IMR-90 (cell line): ENCODE measurements at regions not wholly inside any gene's neighbourhood (a gene's known extent, or its start where the extent isn't known, plus 50 kb on each side); places are given as distances from the start of the nearest gene placed in this dataset.

Experiments used
- ATAC-seq: fragments of 200-7000 bp; cut with Tn5 transposase; 2 replicates; pipeline ENCODE4 v1.9.1; 2020; ENCODE audit warnings: low read depth, mild to moderate bottlenecking, moderate library complexity
- BruUV-seq: library from RNA; stranded (reverse); fragments of 400-500 nt; replicated peaks from 2 replicates; lab custom pipeline; 2021; lab: Mats Ljungman, UMichigan
- CTCF ChIA-PET: fragments of 300-600 bp; formaldehyde crosslinking; extraction: SDS; loops from one replicate; lab custom pipeline; 2021; ENCODE audit warnings: antibody characterized with exemption; lab: Yijun Ruan, JAX
- POLR2A ChIA-PET: fragments of 300-600 bp; sonication (Branson Sonifier 250); formaldehyde crosslinking; loops from one replicate; lab custom pipeline; 2022; ENCODE audit warnings: antibody characterized with exemption; ENCODE audit not compliant: unreplicated experiment; lab: Charles Lee
- DNase-seq: peaks from one replicate; pipeline ENCODE4 v3.0.0; 2013
- H2AFZ ChIP-seq: replicated peaks from 2 replicates; pipeline ENCODE3; 2013; ENCODE audit warnings: low read length, mild to moderate bottlenecking; ENCODE audit not compliant: poor library complexity
- H2AK5ac ChIP-seq: 2 replicates; pipeline ENCODE4 v1.6.1; 2013; ENCODE audit warnings: low read depth, low read length, inconsistent platforms
- H2AK9ac ChIP-seq: replicated peaks from 2 replicates; pipeline ENCODE3; 2013; ENCODE audit warnings: mild to moderate bottlenecking, low read depth, low read length, moderate library complexity; ENCODE audit not compliant: poor library complexity
- H2BK120ac ChIP-seq: 2 replicates; pipeline ENCODE4 v1.6.1; 2013; ENCODE audit warnings: low read depth, low read length, inconsistent platforms
- H2BK15ac ChIP-seq: 3 replicates; pipeline ENCODE4 v1.6.1; 2013; ENCODE audit warnings: low read depth, low read length, inconsistent platforms
- H2BK20ac ChIP-seq: 2 replicates; pipeline ENCODE4 v1.6.1; 2013; ENCODE audit warnings: low read depth, mild to moderate bottlenecking, inconsistent platforms, low read length, moderate library complexity
- H2BK5ac ChIP-seq: 2 replicates; pipeline ENCODE4 v1.6.1; 2013; ENCODE audit warnings: mild to moderate bottlenecking, low read depth, low read length, inconsistent platforms; ENCODE audit not compliant: poor library complexity, severe bottlenecking
- H3K14ac ChIP-seq: replicated peaks from 2 replicates; pipeline ENCODE4 v1.6.1; 2013; ENCODE audit warnings: low read depth, low read length, inconsistent platforms
- H3K18ac ChIP-seq: 2 replicates; pipeline ENCODE4 v1.6.1; 2013; ENCODE audit warnings: low read depth, low read length, control low read depth
- H3K23ac ChIP-seq: 2 replicates; pipeline ENCODE4 v1.6.1; 2013; ENCODE audit warnings: low read depth, low read length, inconsistent platforms
- H3K27ac ChIP-seq: 2 replicates; pipeline ENCODE4 v1.5.1; 2013; ENCODE audit warnings: mild to moderate bottlenecking, control low read depth, low read length; ENCODE audit not compliant: insufficient read depth
- H3K27me3 ChIP-seq: 2 replicates; pipeline ENCODE4 v1.6.1; 2013; ENCODE audit warnings: low read length; ENCODE audit not compliant: control insufficient read depth, insufficient read depth
- H3K36me3 ChIP-seq: 2 replicates; pipeline ENCODE4 v1.6.1; 2013; ENCODE audit warnings: low read length, mixed read lengths; ENCODE audit not compliant: control insufficient read depth, insufficient read depth
- H3K4ac ChIP-seq: 2 replicates; pipeline ENCODE4 v1.6.1; 2013; ENCODE audit warnings: low read depth, low read length, inconsistent platforms
- H3K4me1 ChIP-seq: 2 replicates; pipeline ENCODE4 v1.6.1; 2013; ENCODE audit warnings: low read length, mixed read lengths; ENCODE audit not compliant: control insufficient read depth, insufficient read depth
- H3K4me2 ChIP-seq: 2 replicates; pipeline ENCODE4 v1.6.1; 2013; ENCODE audit warnings: low read depth, mild to moderate bottlenecking, control low read depth, low read length, moderate library complexity
- H3K4me3 ChIP-seq: 2 replicates; pipeline ENCODE4 v1.5.1; 2013; ENCODE audit warnings: low read depth, mild to moderate bottlenecking, control low read depth, low read length, moderate library complexity; ENCODE audit not compliant: insufficient read depth
- H3K56ac ChIP-seq: 2 replicates; pipeline ENCODE4 v1.6.1; 2013; ENCODE audit warnings: low read length, inconsistent platforms; ENCODE audit not compliant: insufficient read depth; ENCODE audit errors: extremely low read depth
- H3K79me1 ChIP-seq, 2 experiments: 2 replicates each; pipeline ENCODE4 v1.6.1; 2013; ENCODE audit warnings: low read length in 2 of 2, inconsistent platforms in 1 of 2, low read depth in 1 of 2
- H3K9ac ChIP-seq: 2 replicates; pipeline ENCODE4 v1.6.1; 2013; ENCODE audit warnings: low read depth, low read length, control low read depth
- H3K9me1 ChIP-seq: 2 replicates; pipeline ENCODE4 v1.6.1; 2013; ENCODE audit warnings: low read length, inconsistent platforms; ENCODE audit not compliant: insufficient read depth
- H3K9me3 ChIP-seq: 2 replicates; pipeline ENCODE4 v1.6.1; 2013; ENCODE audit warnings: low read length; ENCODE audit not compliant: control insufficient read depth, insufficient read depth
- H4K20me1 ChIP-seq: 2 replicates; pipeline ENCODE4 v1.6.1; 2013; ENCODE audit warnings: low read length, inconsistent platforms; ENCODE audit not compliant: insufficient read depth
- H4K5ac ChIP-seq: 2 replicates; pipeline ENCODE4 v1.6.1; 2013; ENCODE audit warnings: mild to moderate bottlenecking, low read depth, low read length, control low read depth
- H4K8ac ChIP-seq, 2 experiments: 2 replicates each; pipeline ENCODE4 v1.6.1; 2013; ENCODE audit warnings: low read depth in 2 of 2, low read length in 2 of 2, control low read depth in 1 of 2, inconsistent platforms in 1 of 2
- H4K91ac ChIP-seq: 2 replicates; pipeline ENCODE4 v1.6.1; 2013; ENCODE audit warnings: low read depth, low read length, inconsistent platforms; ENCODE audit not compliant: insufficient read depth
- CEBPB ChIP-seq: IDR thresholded peaks from 2 replicates; pipeline ENCODE4 v1.6.1; 2012; ENCODE audit warnings: low read depth, low read length, improper control_type of control experiment
- CHD1 ChIP-seq: IDR thresholded peaks from 2 replicates; pipeline ENCODE4 v1.6.1; 2012; ENCODE audit warnings: low read depth, low read length, improper control_type of control experiment
- MAFK ChIP-seq: IDR thresholded peaks from 2 replicates; pipeline ENCODE4 v1.6.1; 2012; ENCODE audit warnings: low read depth, low read length, improper control_type of control experiment
- RAD21 ChIP-seq: IDR thresholded peaks from 2 replicates; pipeline ENCODE4 v1.6.1; 2012; ENCODE audit warnings: low read length, improper control_type of control experiment
- RCOR1 ChIP-seq: IDR thresholded peaks from 2 replicates; pipeline ENCODE4 v1.6.1; 2012; ENCODE audit warnings: mild to moderate bottlenecking, low read length, improper control_type of control experiment; ENCODE audit not compliant: insufficient replicate concordance
- RFX5 ChIP-seq: IDR thresholded peaks from 2 replicates; pipeline ENCODE4 v1.8.0; 2012; ENCODE audit warnings: low read depth, mild to moderate bottlenecking, low read length, moderate library complexity
- WGBS, 2 experiments: methylation state at CpG; one replicate each; pipeline versions ENCODE4 v1.1.5 to v1.1.7; 2013; ENCODE audit warnings: missing lambda C conversion rate in 2 of 2; ENCODE audit not compliant: insufficient read length in 1 of 2; ENCODE audit errors: extremely low coverage in 2 of 2; 5-methylcytosine and 5-hydroxymethylcytosine counted together
- dilution Hi-C: fragments of 300-500 bp; cut with HindIII; formaldehyde crosslinking; loops from one replicate; pipeline ENCODE4 v1.14.3; 2018; ENCODE audit warnings: low sequenced_read_pairs; ENCODE audit not compliant: unreplicated experiment
- in situ Hi-C: fragments of 300-500 bp; cut with MboI; formaldehyde crosslinking; loops from 3 replicates; pipeline ENCODE4 v1.14.3; 2019; ENCODE audit warnings: low sequenced_read_pairs, inconsistent platforms, mixed read lengths
- intact Hi-C: fragments of 100-400 bp; cut with micrococcal nuclease; formaldehyde crosslinking; loops from 2 replicates; pipeline ENCODE4 v1.10.0; 2022

DNA sequence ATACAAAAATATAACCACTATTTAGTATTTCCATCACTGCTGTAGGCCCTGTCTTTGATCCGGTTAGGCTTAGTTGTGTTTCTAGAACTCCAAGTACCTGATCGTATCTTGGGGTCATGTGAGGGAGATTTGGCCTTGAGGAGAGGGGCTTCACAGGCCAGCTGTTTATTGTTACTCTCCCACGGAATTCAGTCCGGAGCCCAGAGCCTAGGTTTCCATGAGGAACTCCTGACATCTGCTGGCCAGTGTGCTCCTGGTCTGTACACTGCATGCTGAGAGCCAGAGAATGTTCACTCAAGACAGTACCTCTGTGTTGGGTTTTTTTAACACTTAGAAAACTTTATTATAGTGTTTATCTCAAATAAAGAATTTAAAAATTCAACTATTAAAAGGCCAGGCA, 341.0 kb upstream of the TMEM132C start:
- H3K18ac ChIP-seq, result no peak overlapping the region
- H3K27ac ChIP-seq, result no peak overlapping the region
- no TSS peak for BruUV-seq
- CTCF ChIA-PET, result interaction anchor here (0.6 kb wide), 1 partner anchor 635 kb away, joined by 3 read pairs; no protein-coding TSS in a partner anchor
- no peak for ATAC-seq
- no peaks in the 10 kb centered on the region for H4K20me1 ChIP-seq
- in situ Hi-C loops, result no loop called here
- dilution Hi-C loops, result no loop called here
- no peak overlapping the region for H3K23ac ChIP-seq
- no peaks in the 10 kb centered on the region for H3K36me3 ChIP-seq
- no peaks in the 10 kb centered on the region for H3K27me3 ChIP-seq
- no peak overlapping the region for H3K4me3 ChIP-seq
- H2AK9ac ChIP-seq, result no peak overlapping the region
- peaks cover 12% of the 10 kb centered on the region; the same call in 1 of the 2 replicates for H3K9me3 ChIP-seq
- no peak overlapping the region for H3K9ac ChIP-seq
- intact Hi-C loops, result no loop called here
- no peak overlapping the region for H2BK20ac ChIP-seq
- H3K79me1 ChIP-seq, result no peaks in the 10 kb centered on the region
- H2AFZ ChIP-seq, result no peak overlapping the region
- no peak overlapping the region for H4K5ac ChIP-seq
- DNase-seq, result no peak
- no peak overlapping the region for H3K4ac ChIP-seq
- H3K4me1 ChIP-seq, result no peaks in the 10 kb centered on the region
- H3K56ac ChIP-seq, result no peak overlapping the region
- H2BK5ac ChIP-seq, result no peak overlapping the region
- no CpG with 5 or more reads among the region's 4 CpGs for WGBS, 2 experiments
- no peaks in the 10 kb centered on the region for H3K9me1 ChIP-seq
- H3K4me2 ChIP-seq, result no peak overlapping the region
- H2BK120ac ChIP-seq, result no peak overlapping the region
- POLR2A ChIA-PET, result no interaction called here
- H2AK5ac ChIP-seq, result no peak overlapping the region
- no peak overlapping the region for H4K8ac ChIP-seq
- no peak for TF ChIP-seq CEBPB
- no peak for TF ChIP-seq RCOR1
- TF ChIP-seq RFX5, result no peak
- TF ChIP-seq CHD1, result no peak
- TF ChIP-seq RAD21, result no peak
- no peak for TF ChIP-seq MAFK
- no peak overlapping the region for H2BK15ac ChIP-seq
- H4K91ac ChIP-seq, result no peak overlapping the region
- H3K14ac ChIP-seq, result no peak overlapping the region
